CD14-positive monocyte (primary cell): ENCODE measurements at regions not wholly inside any gene's neighbourhood (a gene's known extent, or its start where the extent isn't known, plus 50 kb on each side); places are given as distances from the start of the nearest gene placed in this dataset.

Experiments
- DNase-seq, 3 donors: peaks; one replicate each; pipeline ENCODE4 v3.0.0-alpha.2; 2011 to 2022
- H2AFZ ChIP-seq: 2 replicates; pipeline ENCODE4 v1.6.0; 2012; ENCODE audit warnings: mild to moderate bottlenecking, low read depth, low read length, inconsistent platforms; ENCODE audit not compliant: insufficient read depth, poor library complexity, severe bottlenecking
- H3K27ac ChIP-seq, 2 donors: 1 replicate in 1 of 2; 2 replicates in 1 of 2; pipeline ENCODE4 v1.5.1; 2012 to 2013; ENCODE audit warnings: low read length in 2 of 2, control low read depth in 1 of 2, inconsistent platforms in 1 of 2, low read depth in 1 of 2, mild to moderate bottlenecking in 1 of 2
- H3K27me3 ChIP-seq, 2 donors: one replicate each; pipeline versions ENCODE4 v1.6.0 to v1.6.1; 2011 to 2013; ENCODE audit warnings: low read length in 2 of 2; ENCODE audit not compliant: control insufficient read depth in 2 of 2, insufficient read depth in 2 of 2
- H3K36me3 ChIP-seq, 2 donors: replicated peaks in 1 of 2; 1 replicate in 1 of 2; 2 replicates in 1 of 2; pipeline versions ENCODE4 v1.5.1 to v1.6.1; 2012 to 2013; ENCODE audit warnings: low read length in 2 of 2, control low read depth in 1 of 2, inconsistent platforms in 1 of 2, mild to moderate bottlenecking in 1 of 2; ENCODE audit not compliant: insufficient read depth in 2 of 2, control insufficient read depth in 1 of 2
- H3K4me1 ChIP-seq, 2 donors: 1 replicate in 1 of 2; 2 replicates in 1 of 2; pipeline versions ENCODE4 v1.5.1 to v1.6.1; 2012 to 2013; ENCODE audit warnings: low read length in 2 of 2, control low read depth in 1 of 2, inconsistent platforms in 1 of 2, mild to moderate bottlenecking in 1 of 2, moderate library complexity in 1 of 2; ENCODE audit not compliant: insufficient read depth in 2 of 2, control insufficient read depth in 1 of 2
- H3K4me2 ChIP-seq: replicated peaks from 2 replicates; pipeline ENCODE3; 2012; ENCODE audit warnings: low read length, moderate library complexity, mild to moderate bottlenecking; ENCODE audit not compliant: poor library complexity, severe bottlenecking; ENCODE audit errors: extremely low read depth
- H3K4me3 ChIP-seq, 3 experiments: fragments of 200-600 bp in 1 of 3; sonication (generic) in 1 of 3; replicated peaks in 1 of 3; 1 replicate in 2 of 3; 2 replicates in 1 of 3; pipeline ENCODE4 v1.5.1; 2011 to 2013; ENCODE audit warnings: low read length in 3 of 3, mild to moderate bottlenecking in 3 of 3, control low read depth in 2 of 3, low read depth in 2 of 3, inconsistent platforms in 1 of 3, moderate library complexity in 1 of 3
- H3K79me2 ChIP-seq: 2 replicates; pipeline ENCODE4 v1.6.0; 2012; ENCODE audit warnings: mild to moderate bottlenecking, control low read depth, inconsistent platforms, low read length, moderate library complexity; ENCODE audit not compliant: insufficient read depth
- H3K9ac ChIP-seq: 2 replicates; pipeline ENCODE4 v1.6.0; 2017; ENCODE audit warnings: low read length, mild to moderate bottlenecking; ENCODE audit not compliant: insufficient read depth, poor library complexity, severe bottlenecking
- H3K9me3 ChIP-seq, 2 donors: replicated peaks in 1 of 2; 1 replicate in 1 of 2; 2 replicates in 1 of 2; pipeline versions ENCODE4 v1.5.1 to v1.6.1; 2012 to 2013; ENCODE audit warnings: low read length in 2 of 2, control low read depth in 1 of 2; ENCODE audit not compliant: control insufficient read depth in 1 of 2, insufficient read depth in 1 of 2
- H4K20me1 ChIP-seq: 2 replicates; pipeline ENCODE4 v1.6.0; 2012; ENCODE audit warnings: mild to moderate bottlenecking, low read length, control low read depth, moderate library complexity; ENCODE audit not compliant: insufficient read depth
- H3K27ac Mint-ChIP-seq, 7 donors: one replicate each; pipeline ENCODE4 v1.8.0; 2020; ENCODE audit warnings: mild to moderate bottlenecking in 7 of 7, mixed read lengths in 7 of 7, moderate library complexity in 6 of 7, inconsistent platforms in 2 of 7
- H3K27me3 Mint-ChIP-seq, 3 donors: one replicate each; pipeline ENCODE4 v1.8.0; 2021 to 2022; ENCODE audit warnings: low read depth in 3 of 3, mild to moderate bottlenecking in 3 of 3, mixed read lengths in 3 of 3, moderate library complexity in 3 of 3, inconsistent platforms in 1 of 3
- H3K36me3 Mint-ChIP-seq, 2 donors: one replicate each; pipeline ENCODE4 v1.8.0; 2020; ENCODE audit warnings: mixed read lengths in 2 of 2, inconsistent platforms in 1 of 2, mild to moderate bottlenecking in 1 of 2
- H3K4me1 Mint-ChIP-seq: one replicate; pipeline ENCODE4 v1.8.0; 2020; ENCODE audit warnings: mild to moderate bottlenecking, mixed read lengths
- H3K4me3 Mint-ChIP-seq, 2 donors: one replicate each; pipeline ENCODE4 v1.8.0; 2020; ENCODE audit warnings: mild to moderate bottlenecking in 2 of 2, mixed read lengths in 2 of 2, moderate library complexity in 1 of 2
- H3K9me3 Mint-ChIP-seq, 7 donors: one replicate each; pipeline ENCODE4 v1.8.0; 2020 to 2022; ENCODE audit warnings: mixed read lengths in 7 of 7, mild to moderate bottlenecking in 6 of 7, moderate library complexity in 6 of 7, inconsistent platforms in 2 of 7
- WGBS: methylation state at CpG from one replicate; pipeline ENCODE4 v1.1.5; 2013; ENCODE audit warnings: missing lambda C conversion rate; ENCODE audit not compliant: insufficient coverage; 5-methylcytosine and 5-hydroxymethylcytosine counted together
- intact Hi-C, 2 donors: fragments of 100-400 bp; cut with micrococcal nuclease; formaldehyde crosslinking; loops; one replicate each; pipeline versions ENCODE4 v1.15.0 to v1.15.1; 2023
- TF ChIP-seq, protein P1 (sequence below): fragments of 200-600 bp; IDR thresholded peaks from one replicate; pipeline ENCODE4 v1.8.0; 2022; ENCODE audit warnings: antibody characterized with exemption, mild to moderate bottlenecking

DNA sequence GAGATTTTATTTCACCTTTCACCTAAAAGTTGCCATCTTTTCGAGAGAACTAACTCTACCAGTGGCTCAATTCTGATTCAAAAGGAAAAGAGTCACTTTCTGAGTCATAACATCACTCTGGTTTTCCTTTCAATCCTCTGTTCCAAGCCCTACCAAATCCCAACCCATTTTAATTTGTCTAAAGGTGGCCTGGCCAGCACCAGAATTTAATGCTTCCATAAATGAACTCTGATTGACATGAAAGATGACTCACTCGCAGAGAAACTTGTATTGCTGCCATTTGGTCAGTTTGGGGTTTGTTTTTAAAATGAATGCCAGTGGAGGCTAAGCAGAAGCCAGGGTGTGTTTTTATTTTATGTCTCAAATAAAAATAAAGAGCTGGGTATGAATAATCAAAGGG lies 117.4 kb upstream of the SOX5 start:
- WGBS = no CpG with 5 or more reads among the region's 2 CpGs

DNA sequence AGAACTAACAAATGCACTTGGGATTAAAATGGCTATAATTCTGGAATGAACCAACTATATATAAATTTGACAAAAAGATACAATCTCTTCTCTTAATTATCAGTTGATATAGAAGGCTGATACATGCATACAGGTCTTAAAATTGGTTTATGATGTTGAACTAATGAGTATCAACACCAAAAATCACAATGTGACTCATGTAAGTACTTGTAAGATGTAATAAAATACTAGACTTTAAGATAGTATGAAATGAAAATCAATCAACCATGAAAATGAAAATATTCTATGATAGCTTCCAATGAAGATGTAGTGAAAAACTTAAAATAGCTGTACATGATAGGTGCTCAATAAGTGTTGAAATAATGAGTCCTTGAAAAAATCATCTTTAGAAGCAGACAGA lies 116.6 kb upstream of the SOX5 start:
- Histone ChIP-seq H3K9me3 (no peaks in the 10 kb centered on the region), H3K27me3 (no peaks in the 10 kb centered on the region), H3K36me3 (no peaks in the 10 kb centered on the region), H3K4me3 (no peak overlapping the region), H3K4me2 (no peak overlapping the region), H3K27ac (no peak overlapping the region), H2AFZ (no peak overlapping the region), H4K20me1 (no peaks in the 10 kb centered on the region), H3K9ac (no peak overlapping the region), H3K79me2 (no peaks in the 10 kb centered on the region), H3K4me1 (no peaks in the 10 kb centered on the region)
- H3K9me3 Mint-ChIP-seq = peaks cover 0 to 6% (median 0%) of the 10 kb centered on the region in 7 donors
- intact Hi-C loops = no loop called here
- H3K4me1 Mint-ChIP-seq = no peaks in the 10 kb centered on the region
- H3K4me3 Mint-ChIP-seq = no peak overlapping the region
- DNase-seq = no peak
- no peak overlapping the region for H3K27ac Mint-ChIP-seq
- no peaks in the 10 kb centered on the region for H3K36me3 Mint-ChIP-seq
- TF ChIP-seq, protein P1, sequence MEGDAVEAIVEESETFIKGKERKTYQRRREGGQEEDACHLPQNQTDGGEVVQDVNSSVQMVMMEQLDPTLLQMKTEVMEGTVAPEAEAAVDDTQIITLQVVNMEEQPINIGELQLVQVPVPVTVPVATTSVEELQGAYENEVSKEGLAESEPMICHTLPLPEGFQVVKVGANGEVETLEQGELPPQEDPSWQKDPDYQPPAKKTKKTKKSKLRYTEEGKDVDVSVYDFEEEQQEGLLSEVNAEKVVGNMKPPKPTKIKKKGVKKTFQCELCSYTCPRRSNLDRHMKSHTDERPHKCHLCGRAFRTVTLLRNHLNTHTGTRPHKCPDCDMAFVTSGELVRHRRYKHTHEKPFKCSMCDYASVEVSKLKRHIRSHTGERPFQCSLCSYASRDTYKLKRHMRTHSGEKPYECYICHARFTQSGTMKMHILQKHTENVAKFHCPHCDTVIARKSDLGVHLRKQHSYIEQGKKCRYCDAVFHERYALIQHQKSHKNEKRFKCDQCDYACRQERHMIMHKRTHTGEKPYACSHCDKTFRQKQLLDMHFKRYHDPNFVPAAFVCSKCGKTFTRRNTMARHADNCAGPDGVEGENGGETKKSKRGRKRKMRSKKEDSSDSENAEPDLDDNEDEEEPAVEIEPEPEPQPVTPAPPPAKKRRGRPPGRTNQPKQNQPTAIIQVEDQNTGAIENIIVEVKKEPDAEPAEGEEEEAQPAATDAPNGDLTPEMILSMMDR = no peak
- no peaks in the 10 kb centered on the region for H3K27me3 Mint-ChIP-seq

More for the DNA sequence above, 117.4 kb upstream of the SOX5 start:
- intact Hi-C loops = no loop called here
- H3K4me1 Mint-ChIP-seq = no peaks in the 10 kb centered on the region
- Histone ChIP-seq H3K9ac (no peak overlapping the region), H3K4me3 (no peak overlapping the region), H4K20me1 (no peaks in the 10 kb centered on the region), H2AFZ (no peak overlapping the region), H3K4me1 (no peaks in the 10 kb centered on the region), H3K9me3 (no peaks in the 10 kb centered on the region), H3K4me2 (no peak overlapping the region), H3K36me3 (no peaks in the 10 kb centered on the region), H3K27me3 (no peaks in the 10 kb centered on the region), H3K27ac (no peak overlapping the region), H3K79me2 (no peaks in the 10 kb centered on the region)
- H3K4me3 Mint-ChIP-seq = no peak overlapping the region
- H3K9me3 Mint-ChIP-seq = peaks cover 0 to 7% (median 0%) of the 10 kb centered on the region in 7 donors
- no peak for DNase-seq
- no peaks in the 10 kb centered on the region for H3K27me3 Mint-ChIP-seq
- H3K36me3 Mint-ChIP-seq = no peaks in the 10 kb centered on the region
- TF ChIP-seq, protein P1 = no peak
- no peak overlapping the region for H3K27ac Mint-ChIP-seq
